ENCODE measurements at regions not wholly inside any gene's neighbourhood (a gene's known extent, or its start where the extent isn't known, plus 50 kb on each side); places are given as distances from the start of the nearest gene placed in this dataset.

GRCh38 chr13:22214184-22214583 lies 543.3 kb downstream of the FGF9 start:
- H3K4me3 Mint-ChIP-seq: no peak overlapping the region

GRCh38 chr13:22218797-22219196 lies 547.9 kb downstream of the FGF9 start:
- no peak for TF ChIP-seq CTCF (conservative IDR thresholded peaks at IDR 0.05)
- Mint-ChIP-seq H3K36me3 (ENCODE audit: low read depth) (no peaks in the 10 kb centered on the region), H3K27me3 (ENCODE audit: low read depth) (peaks cover 100% of the 10 kb centered on the region), H3K4me3 (no peak overlapping the region), H3K4me1 (peaks cover 22% of the 10 kb centered on the region), H3K9me3 (no peaks in the 10 kb centered on the region), H3K27ac (ENCODE audit: unreplicated experiment) (no peak overlapping the region)
- no peak for DNase-seq (ENCODE audit: low read depth, low spot score)

More at GRCh38 chr13:22214184-22214583, 543.3 kb downstream of the FGF9 start:
- DNase-seq (ENCODE audit: low read depth, low spot score): no peak
- Mint-ChIP-seq H3K36me3 (ENCODE audit: low read depth) (no peaks in the 10 kb centered on the region), H3K9me3 (no peaks in the 10 kb centered on the region), H3K27me3 (ENCODE audit: low read depth) (peaks cover 99% of the 10 kb centered on the region), H3K4me1 (peaks cover 25% of the 10 kb centered on the region), H3K27ac (ENCODE audit: unreplicated experiment) (no peak overlapping the region)
- no peak for TF ChIP-seq CTCF (conservative IDR thresholded peaks at IDR 0.05)

GRCh38 chr13:22219709-22220108 lies 548.8 kb downstream of the FGF9 start:
- Mint-ChIP-seq H3K4me3 (no peak overlapping the region), H3K27me3 (ENCODE audit: low read depth) (peaks cover 100% of the 10 kb centered on the region), H3K27ac (ENCODE audit: unreplicated experiment) (no peak overlapping the region), H3K9me3 (no peaks in the 10 kb centered on the region), H3K4me1 (peaks cover 16% of the 10 kb centered on the region), H3K36me3 (ENCODE audit: low read depth) (no peaks in the 10 kb centered on the region)
- TF ChIP-seq CTCF (conservative IDR thresholded peaks at IDR 0.05): no peak
- no peak for DNase-seq (ENCODE audit: low read depth, low spot score)

GRCh38 chr13:22220151-22221135 lies 549.6 kb downstream of the FGF9 start:
- no peak for DNase-seq (ENCODE audit: low read depth, low spot score)
- H3K4me1 Mint-ChIP-seq: peaks cover 16% of the 10 kb centered on the region

GRCh38 chr13:22223411-22223810 lies 552.5 kb downstream of the FGF9 start:
- Mint-ChIP-seq H3K4me3 (no peak overlapping the region), H3K36me3 (ENCODE audit: low read depth) (no peaks in the 10 kb centered on the region), H3K27ac (ENCODE audit: unreplicated experiment) (no peak overlapping the region), H3K4me1 (peaks cover 15% of the 10 kb centered on the region), H3K27me3 (ENCODE audit: low read depth) (peaks cover 99% of the 10 kb centered on the region), H3K9me3 (no peaks in the 10 kb centered on the region)
- no peak for TF ChIP-seq CTCF (conservative IDR thresholded peaks at IDR 0.05)
- DNase-seq (ENCODE audit: low read depth, low spot score): no peak

More at GRCh38 chr13:22220151-22221135, 549.6 kb downstream of the FGF9 start:
- Mint-ChIP-seq H3K27me3 (ENCODE audit: low read depth) (peaks cover 100% of the 10 kb centered on the region), H3K4me3 (no peak overlapping the region), H3K36me3 (ENCODE audit: low read depth) (no peaks in the 10 kb centered on the region), H3K9me3 (no peaks in the 10 kb centered on the region), H3K27ac (ENCODE audit: unreplicated experiment) (no peak overlapping the region)
- no peak for TF ChIP-seq CTCF (conservative IDR thresholded peaks at IDR 0.05)
